Dedifferentiated amniotic fluid mesenchymal stem cell (primary cell): ENCODE measurements at regions not wholly inside any gene's neighbourhood (a gene's known extent, or its start where the extent isn't known, plus 50 kb on each side); places are given as distances from the start of the nearest gene placed in this dataset.

Source experiments
- DNase-seq: peaks from one replicate; pipeline ENCODE4 v3.0.0-alpha.2; 2016; ENCODE audit errors: extremely low spot score

GRCh38 chr10:113326160-113327111 lies 226.4 kb upstream of the HABP2 start:
- DNase-seq: peak; percentile 68

GRCh38 chr10:113329121-113329596 lies 223.7 kb upstream of the HABP2 start:
- DNase-seq: peak; percentile 84

- DNase-seq: no peak
Measured at GRCh38 chr10:113331961-113332360, 220.9 kb upstream of the HABP2 start.

GRCh38 chr10:113333313-113333712 lies 219.5 kb upstream of the HABP2 start:
- DNase-seq: no peak

GRCh38 chr10:113335592-113335991 lies 217.3 kb upstream of the HABP2 start:
- no peak for DNase-seq

GRCh38 chr10:113336549-113337130 lies 216.2 kb upstream of the HABP2 start:
- DNase-seq: no peak

GRCh38 chr10:113337142-113337541 lies 215.7 kb upstream of the HABP2 start:
- DNase-seq: no peak

GRCh38 chr10:113339121-113339520 lies 213.7 kb upstream of the HABP2 start:
- no peak for DNase-seq

GRCh38 chr10:113340282-113340681 lies 212.6 kb upstream of the HABP2 start:
- DNase-seq: no peak

GRCh38 chr10:113341138-113341537 lies 211.7 kb upstream of the HABP2 start:
- no peak for DNase-seq

GRCh38 chr10:113345826-113346624 lies 206.8 kb upstream of the HABP2 start:
- no peak for DNase-seq

GRCh38 chr10:113347508-113347907 lies 205.3 kb upstream of the HABP2 start:
- no peak for DNase-seq

GRCh38 chr10:113348694-113349093 lies 204.2 kb upstream of the HABP2 start:
- DNase-seq: no peak

- DNase-seq: no peak
Measured at GRCh38 chr10:113350311-113351040, 202.4 kb upstream of the HABP2 start.

GRCh38 chr10:113354711-113355110 lies 198.1 kb upstream of the HABP2 start:
- DNase-seq: no peak

- no peak for DNase-seq
Measured at GRCh38 chr10:113356794-113357680, 195.8 kb upstream of the HABP2 start.

GRCh38 chr10:113357681-113358300 lies 195.1 kb upstream of the HABP2 start:
- DNase-seq: no peak

- DNase-seq: no peak
Measured at GRCh38 chr10:113359655-113360054, 193.2 kb upstream of the HABP2 start.

- no peak for DNase-seq
Measured at GRCh38 chr10:113360870-113361269, 192.0 kb upstream of the HABP2 start.

- DNase-seq: peak; percentile 95
Measured at GRCh38 chr10:113362645-113363091, 190.2 kb upstream of the HABP2 start.
